Progenitor cell of endocrine pancreas (in vitro differentiated cells): ENCODE measurements at regions not wholly inside any gene's neighbourhood (a gene's known extent, or its start where the extent isn't known, plus 50 kb on each side); places are given as distances from the start of the nearest gene placed in this dataset.

Source experiments
- DNase-seq: peaks from one replicate; pipeline ENCODE4 v3.0.0; 2021; ENCODE audit warnings: low spot score; ENCODE audit not compliant: unreplicated experiment
- H3K27ac Mint-ChIP-seq: 2 replicates; pipeline ENCODE4 v1.8.0; 2021; ENCODE audit warnings: mild to moderate bottlenecking, moderate library complexity, mixed read lengths
- H3K27me3 Mint-ChIP-seq: 2 replicates; pipeline ENCODE4 v1.8.0; 2021; ENCODE audit warnings: mixed read lengths
- H3K36me3 Mint-ChIP-seq: 2 replicates; pipeline ENCODE4 v1.8.0; 2022; ENCODE audit warnings: mixed read lengths; ENCODE audit not compliant: insufficient read depth
- H3K4me1 Mint-ChIP-seq: 2 replicates; pipeline ENCODE4 v1.8.0; 2021; ENCODE audit warnings: low read depth, mixed read lengths
- H3K4me3 Mint-ChIP-seq: 2 replicates; pipeline ENCODE4 v1.8.0; 2021; ENCODE audit warnings: low read depth, mild to moderate bottlenecking, moderate library complexity, mixed read lengths
- H3K9me3 Mint-ChIP-seq: 2 replicates; pipeline ENCODE4 v1.8.0; 2021; ENCODE audit warnings: low read depth, mixed read lengths
- CTCF ChIP-seq: fragments of 200-600 bp; sonication (generic); IDR thresholded peaks from one replicate; pipeline ENCODE4 v1.5.0; 2021; ENCODE audit warnings: antibody characterized with exemption, mild to moderate bottlenecking; ENCODE audit not compliant: unreplicated experiment

GRCh38 chr11:91837411-91838330 is 386.9 kb upstream of the FAT3 start:
- H3K9me3 Mint-ChIP-seq = no peaks in the 10 kb centered on the region
- H3K4me3 Mint-ChIP-seq = peak overlapping the region; percentile 17
- no peak for DNase-seq
- no peak for TF ChIP-seq CTCF
- no peaks in the 10 kb centered on the region for H3K27me3 Mint-ChIP-seq
- H3K27ac Mint-ChIP-seq = no peak overlapping the region
- H3K4me1 Mint-ChIP-seq = peaks cover 18% of the 10 kb centered on the region
- H3K36me3 Mint-ChIP-seq = no peaks in the 10 kb centered on the region

- no peaks in the 10 kb centered on the region for H3K36me3 Mint-ChIP-seq
- TF ChIP-seq CTCF = no peak
- H3K9me3 Mint-ChIP-seq = peaks cover 10% of the 10 kb centered on the region
- no peaks in the 10 kb centered on the region for H3K27me3 Mint-ChIP-seq
- H3K4me3 Mint-ChIP-seq = no peak overlapping the region
- no peak overlapping the region for H3K27ac Mint-ChIP-seq
- peaks cover 18% of the 10 kb centered on the region for H3K4me1 Mint-ChIP-seq
- DNase-seq = no peak
Observed at GRCh38 chr11:91835051-91835560, 389.5 kb upstream of the FAT3 start.

- Mint-ChIP-seq H3K4me1 (no peaks in the 10 kb centered on the region), H3K27ac (no peak overlapping the region), H3K4me3 (no peak overlapping the region), H3K36me3 (no peaks in the 10 kb centered on the region), H3K27me3 (no peaks in the 10 kb centered on the region), H3K9me3 (peaks cover 17% of the 10 kb centered on the region)
- TF ChIP-seq CTCF = no peak
- no peak for DNase-seq
Observed at GRCh38 chr11:91828901-91829300, 395.7 kb upstream of the FAT3 start.

GRCh38 chr11:91825777-91826176 is 398.8 kb upstream of the FAT3 start:
- H3K4me3 Mint-ChIP-seq = no peak overlapping the region
- no peak for DNase-seq

More at GRCh38 chr11:91825777-91826176, 398.8 kb upstream of the FAT3 start:
- no peak for TF ChIP-seq CTCF
- Mint-ChIP-seq H3K4me1 (no peaks in the 10 kb centered on the region), H3K36me3 (no peaks in the 10 kb centered on the region), H3K27me3 (no peaks in the 10 kb centered on the region), H3K9me3 (peaks cover 12% of the 10 kb centered on the region), H3K27ac (peak overlapping the region; percentile 29)
